ENCODE measurements at regions not wholly inside any gene's neighbourhood (a gene's known extent, or its start where the extent isn't known, plus 50 kb on each side); places are given as distances from the start of the nearest gene placed in this dataset.

DNA sequence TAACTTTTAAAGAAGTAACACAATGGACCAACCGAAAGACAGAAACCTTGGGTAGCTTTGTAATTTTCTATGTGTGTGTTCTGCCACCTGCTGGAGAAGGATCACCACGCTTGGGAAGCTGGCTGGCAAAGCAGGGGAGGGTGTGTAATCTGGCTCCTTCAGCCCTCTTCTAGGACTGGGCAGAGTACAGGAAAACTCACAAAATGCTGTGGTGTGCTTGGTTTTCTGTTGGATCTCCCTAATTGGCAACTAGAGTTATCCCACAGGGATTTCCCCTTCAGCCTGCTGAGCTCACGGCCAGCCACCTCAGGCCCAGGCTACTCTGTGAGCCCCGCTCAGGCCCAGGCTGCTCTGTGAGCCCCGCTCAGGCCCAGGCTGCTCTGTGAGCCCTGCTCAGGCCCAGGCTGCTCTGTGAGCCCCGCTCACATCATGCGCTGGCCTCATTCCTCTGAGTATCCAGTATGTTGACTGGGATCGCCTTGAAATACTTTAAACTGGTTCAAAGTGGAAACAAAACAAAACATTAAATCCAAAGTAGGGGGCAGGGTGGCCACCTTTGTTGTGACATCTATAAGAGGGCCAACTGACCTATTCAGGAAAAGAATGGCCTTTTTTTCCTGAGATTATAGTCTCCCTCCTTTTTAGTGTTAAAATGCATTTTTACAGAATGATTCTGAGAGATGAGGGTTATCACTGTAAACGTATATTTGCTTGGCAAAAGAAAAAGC lies 52.0 kb upstream of the RNU6-8 start:
- DNase-seq (ENCODE audit: low read depth in 3 of 3, low spot score in 1 of 3): peak in 2 of 3 donors; percentile 7 to 18

DNA sequence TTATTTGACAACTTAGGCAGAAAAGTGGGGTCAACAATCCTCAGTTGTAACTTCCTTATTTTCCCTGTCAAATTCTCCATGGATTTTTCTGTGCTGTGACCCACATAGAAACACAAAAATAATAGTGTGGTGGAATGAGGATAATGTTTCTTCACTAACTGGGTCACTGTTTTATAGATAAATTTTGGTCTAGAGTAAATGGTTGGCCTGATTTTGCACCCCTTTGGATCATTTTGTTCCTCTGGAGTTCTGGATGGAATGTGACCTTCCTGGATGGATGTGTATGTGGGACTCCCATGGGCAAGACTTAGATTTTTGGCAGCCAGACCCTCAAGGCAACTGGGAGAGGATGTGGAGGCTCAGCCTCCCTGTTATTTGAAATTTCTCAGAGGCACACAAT lies 52.7 kb upstream of the RNU6-8 start:
- no peak for DNase-seq (ENCODE audit: low read depth in 3 of 3, low spot score in 1 of 3)

DNA sequence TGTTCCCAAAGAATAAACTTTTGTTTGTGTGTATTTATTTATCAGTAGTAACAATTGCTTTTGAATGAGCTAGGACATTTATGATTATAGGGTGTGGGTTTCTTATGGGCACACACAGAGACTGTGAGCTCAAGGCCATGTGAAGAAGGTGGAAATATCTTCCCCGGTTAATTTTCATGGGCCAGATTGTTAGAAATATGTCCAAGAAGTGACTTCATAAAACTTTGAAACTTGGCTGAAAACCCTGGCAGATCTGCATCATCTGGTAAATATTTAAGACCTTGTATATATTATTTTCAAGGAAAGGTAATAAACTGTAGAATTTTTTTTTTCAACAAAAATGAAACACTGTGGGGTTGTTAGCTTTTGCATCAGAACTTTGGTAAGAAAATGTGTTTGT lies 53.5 kb upstream of the RNU6-8 start:
- DNase-seq (ENCODE audit: low read depth in 3 of 3, low spot score in 1 of 3): no peak

GRCh38 chr14:32258336-32258993 lies 55.4 kb upstream of the RNU6-8 start:
- no peak for DNase-seq (ENCODE audit: low read depth in 3 of 3, low spot score in 1 of 3)

DNA sequence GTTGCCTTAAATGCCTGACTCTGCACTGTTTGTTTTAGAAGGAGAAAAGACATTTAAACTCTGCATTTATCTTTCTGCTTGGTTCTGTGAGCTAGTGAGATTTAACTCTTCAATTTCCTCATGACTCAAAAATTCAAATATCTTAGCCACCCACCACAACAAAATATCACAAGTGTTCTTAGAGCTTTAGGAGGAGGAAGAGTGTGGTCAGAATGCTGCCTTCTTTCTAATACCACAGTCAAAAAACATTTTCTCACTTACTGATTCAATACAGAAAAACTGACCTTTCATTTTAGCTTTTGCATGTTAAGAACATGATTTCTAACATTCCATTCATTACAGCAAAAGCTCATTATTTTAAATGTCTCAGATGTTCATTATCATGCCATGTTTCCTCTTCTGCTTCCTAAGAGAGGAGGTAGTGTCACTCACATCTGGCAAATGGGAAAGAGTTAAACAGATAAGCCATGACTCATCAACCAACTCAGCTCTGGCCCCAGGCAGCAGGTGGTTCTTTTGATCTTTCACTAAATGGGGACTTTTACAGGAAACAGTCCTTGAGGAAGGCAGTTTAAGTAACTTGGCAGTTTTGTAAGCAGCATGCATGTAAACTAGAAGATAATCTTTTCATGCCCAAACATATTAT lies 56.4 kb upstream of the RNU6-8 start:
- no peak for DNase-seq (ENCODE audit: low read depth in 3 of 3, low spot score in 1 of 3)

- no peak for DNase-seq (ENCODE audit: low read depth in 3 of 3, low spot score in 1 of 3)
Observed at GRCh38 chr14:32263939-32264567, 61.0 kb upstream of the RNU6-8 start.

GRCh38 chr14:32265584-32265983 lies 62.5 kb upstream of the RNU6-8 start:
- DNase-seq (ENCODE audit: low read depth in 3 of 3, low spot score in 1 of 3): no peak

DNA sequence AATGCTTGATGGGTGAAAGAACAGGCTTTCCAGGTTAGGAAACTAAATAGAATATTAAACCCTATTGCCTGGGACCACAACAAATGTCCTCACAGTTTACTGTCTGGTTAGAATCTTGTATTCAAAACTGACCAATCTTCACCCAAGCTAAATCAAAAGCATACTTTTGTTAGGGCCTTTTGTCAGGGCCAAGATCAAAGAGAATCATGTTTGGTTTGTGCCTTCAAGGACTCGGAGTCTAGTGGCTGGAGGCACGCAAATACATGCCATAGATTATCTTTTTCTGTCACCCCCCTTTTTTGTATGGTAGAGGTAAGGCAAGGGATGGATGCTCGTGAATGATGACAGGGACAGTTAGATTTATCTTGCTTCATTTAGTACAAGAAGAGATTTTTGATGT lies 51.1 kb upstream of the AKAP6 start:
- no peak for DNase-seq (ENCODE audit: low read depth in 3 of 3, low spot score in 1 of 3)
